Uterus (tissue), 2 donors: ENCODE measurements at regions not wholly inside any gene's neighbourhood (a gene's known extent, or its start where the extent isn't known, plus 50 kb on each side); places are given as distances from the start of the nearest gene placed in this dataset.

ENCODE experiments used
- POLR2A ChIP-seq, 2 donors: fragments of 450-650 bp; IDR thresholded peaks; one replicate each; pipeline ENCODE4 v1.6.1; 2016; ENCODE audit warnings: antibody characterized with exemption in 2 of 2, mild to moderate bottlenecking in 1 of 2, moderate library complexity in 1 of 2
- TF ChIP-seq, protein P1 (sequence below), 4 experiments: fragments of 200-600 bp in 2 of 4; fragments of 450-650 bp in 2 of 4; sonication (generic) in 2 of 4; IDR thresholded peaks; one replicate each; pipeline ENCODE4 v1.5.1; 2016 to 2019; ENCODE audit warnings: antibody characterized with exemption in 4 of 4, mild to moderate bottlenecking in 2 of 4, moderate library complexity in 1 of 4

DNA sequence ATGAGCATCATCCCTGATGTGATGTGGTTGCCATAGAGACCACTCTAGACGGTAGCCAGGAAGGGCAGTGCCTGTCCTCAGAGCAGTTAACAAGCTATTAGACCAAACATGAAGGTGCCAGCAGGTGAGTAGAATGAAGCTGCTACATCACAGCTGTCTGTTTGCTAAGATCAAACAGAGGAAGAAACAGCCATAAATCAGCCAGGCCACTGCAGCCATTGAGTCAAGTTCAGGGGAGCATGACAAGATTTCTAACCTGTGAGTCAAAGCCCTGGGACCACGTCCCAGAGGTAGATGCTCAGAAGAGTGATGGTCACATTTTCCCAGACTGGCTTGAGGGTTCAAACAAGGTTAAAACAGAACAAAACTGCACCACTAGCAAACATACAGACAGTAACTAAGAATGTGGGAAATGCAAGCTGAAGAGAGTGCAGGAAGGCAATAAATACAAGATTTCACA is 450.6 kb upstream of the DAB1 start:
- TF ChIP-seq, protein P1, sequence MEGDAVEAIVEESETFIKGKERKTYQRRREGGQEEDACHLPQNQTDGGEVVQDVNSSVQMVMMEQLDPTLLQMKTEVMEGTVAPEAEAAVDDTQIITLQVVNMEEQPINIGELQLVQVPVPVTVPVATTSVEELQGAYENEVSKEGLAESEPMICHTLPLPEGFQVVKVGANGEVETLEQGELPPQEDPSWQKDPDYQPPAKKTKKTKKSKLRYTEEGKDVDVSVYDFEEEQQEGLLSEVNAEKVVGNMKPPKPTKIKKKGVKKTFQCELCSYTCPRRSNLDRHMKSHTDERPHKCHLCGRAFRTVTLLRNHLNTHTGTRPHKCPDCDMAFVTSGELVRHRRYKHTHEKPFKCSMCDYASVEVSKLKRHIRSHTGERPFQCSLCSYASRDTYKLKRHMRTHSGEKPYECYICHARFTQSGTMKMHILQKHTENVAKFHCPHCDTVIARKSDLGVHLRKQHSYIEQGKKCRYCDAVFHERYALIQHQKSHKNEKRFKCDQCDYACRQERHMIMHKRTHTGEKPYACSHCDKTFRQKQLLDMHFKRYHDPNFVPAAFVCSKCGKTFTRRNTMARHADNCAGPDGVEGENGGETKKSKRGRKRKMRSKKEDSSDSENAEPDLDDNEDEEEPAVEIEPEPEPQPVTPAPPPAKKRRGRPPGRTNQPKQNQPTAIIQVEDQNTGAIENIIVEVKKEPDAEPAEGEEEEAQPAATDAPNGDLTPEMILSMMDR (IDR thresholded peaks at IDR 0.05): no peak
- no peak for TF ChIP-seq POLR2A (IDR thresholded peaks at IDR 0.05)
